Panc1 (cell line): ENCODE measurements at regions not wholly inside any gene's neighbourhood (a gene's known extent, or its start where the extent isn't known, plus 50 kb on each side); places are given as distances from the start of the nearest gene placed in this dataset.

Experiments
- ATAC-seq: fragments of 200-7000 bp; cut with Tn5 transposase; 2 replicates; pipeline ENCODE4 v1.9.1; 2020; ENCODE audit warnings: mild to moderate bottlenecking, moderate library complexity
- BruUV-seq: library from RNA; stranded (reverse); fragments of 400-500 nt; replicated peaks from 2 replicates; lab custom pipeline; 2021; lab: Mats Ljungman, UMichigan
- CTCF ChIA-PET: fragments of 300-600 bp; sonication (Branson Sonifier 250); formaldehyde crosslinking; loops from one replicate; lab custom pipeline; 2022; ENCODE audit warnings: antibody characterized with exemption; lab: Charles Lee
- POLR2A ChIA-PET: fragments of 300-600 bp; sonication (Branson Sonifier 250); formaldehyde crosslinking; loops from one replicate; lab custom pipeline; 2022; ENCODE audit warnings: antibody characterized with exemption; lab: Charles Lee
- DNase-seq: peaks from one replicate; pipeline ENCODE4 v3.0.0-alpha.2; 2010; ENCODE audit warnings: low read depth, low spot score
- H3K27ac ChIP-seq: 2 replicates; pipeline ENCODE4 v1.5.1; 2011; ENCODE audit warnings: mild to moderate bottlenecking, low read length, inconsistent platforms
- H3K27me3 ChIP-seq: fragments of 200-500 bp; sonication (Bioruptor generic); 2 replicates; pipeline ENCODE4 v1.6.0; 2014; ENCODE audit warnings: low read length, inconsistent platforms; ENCODE audit not compliant: control insufficient read depth, insufficient read depth
- H3K36me3 ChIP-seq: fragments of 200-500 bp; sonication (Bioruptor generic); 2 replicates; pipeline ENCODE4 v1.5.1; 2014; ENCODE audit warnings: inconsistent platforms, mild to moderate bottlenecking, low read length, moderate library complexity; ENCODE audit not compliant: control insufficient read depth, insufficient read depth
- H3K4me1 ChIP-seq: 2 replicates; pipeline ENCODE4 v1.5.1; 2011; ENCODE audit warnings: inconsistent platforms, mild to moderate bottlenecking, low read length, moderate library complexity; ENCODE audit not compliant: control insufficient read depth, insufficient read depth
- H3K4me3 ChIP-seq, 2 experiments: 2 replicates each; pipeline ENCODE4 v1.5.1; 2011 to 2012; ENCODE audit warnings: low read depth in 2 of 2, low read length in 2 of 2, mild to moderate bottlenecking in 2 of 2, inconsistent platforms in 1 of 2, moderate library complexity in 1 of 2
- H3K9me3 ChIP-seq: fragments of 200-500 bp; sonication (Bioruptor generic); 2 replicates; pipeline ENCODE4 v1.5.1; 2014; ENCODE audit warnings: low read depth, mild to moderate bottlenecking, inconsistent platforms, low read length, moderate library complexity; ENCODE audit not compliant: control insufficient read depth, insufficient read depth
- POLR2AphosphoS5 ChIP-seq: IDR thresholded peaks from 2 replicates; pipeline ENCODE4 v1.6.1; 2012; ENCODE audit warnings: mild to moderate bottlenecking, low read depth, low read length, moderate library complexity
- SIN3A ChIP-seq: IDR thresholded peaks from 2 replicates; pipeline ENCODE4 v1.6.1; 2012; ENCODE audit warnings: low read depth, mild to moderate bottlenecking, low read length, moderate library complexity, borderline replicate concordance; ENCODE audit not compliant: insufficient read depth
- TCF7L2 ChIP-seq: IDR thresholded peaks from 2 replicates; pipeline ENCODE4 v1.6.1; 2011; ENCODE audit warnings: mild to moderate bottlenecking, low read depth, low read length, inconsistent platforms
- in situ Hi-C: cut with HindIII; loops from 2 replicates; pipeline ENCODE4 v1.10.0; 2016; ENCODE audit warnings: low sequenced_read_pairs, low pct_unique_long_range_greater_than_20kb
- intact Hi-C: fragments of 100-400 bp; cut with micrococcal nuclease; formaldehyde crosslinking; loops from one replicate; pipeline ENCODE4 v1.10.0; 2022; ENCODE audit not compliant: unreplicated experiment
- TF ChIP-seq, protein P1 (sequence below), 2 experiments: IDR thresholded peaks; 2 replicates each; pipeline ENCODE4 v1.6.1; 2011 to 2012; ENCODE audit warnings: low read depth in 2 of 2, control low read depth in 1 of 2, low read length in 1 of 2, mild to moderate bottlenecking in 1 of 2, moderate library complexity in 1 of 2; ENCODE audit not compliant: insufficient read depth in 1 of 2
- TF ChIP-seq, protein P2 (sequence below): fragments of 450-650 bp; IDR thresholded peaks from 2 replicates; pipeline ENCODE4 v1.5.1; 2017; ENCODE audit warnings: mild to moderate bottlenecking

DNA sequence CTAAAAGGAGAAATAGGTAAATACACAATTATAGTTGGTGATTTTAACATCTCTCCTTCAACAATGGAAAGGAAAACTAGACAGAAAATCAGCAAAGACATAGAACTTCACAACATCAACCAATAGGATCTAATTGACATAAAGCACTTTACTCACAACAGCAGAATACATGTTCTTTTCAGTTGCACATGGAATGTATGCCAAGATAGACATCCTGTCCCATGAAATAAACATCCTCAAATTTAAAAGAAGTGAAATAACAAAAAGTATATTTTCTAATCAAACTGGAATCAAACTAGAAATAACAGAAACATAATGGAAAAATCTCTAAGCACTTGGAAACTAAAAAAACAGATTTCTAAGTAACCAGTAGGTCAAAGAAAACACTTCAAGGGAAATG is 296.2 kb upstream of the RGS6 start:
- intact Hi-C loops = no loop called here
- Histone ChIP-seq H3K4me3 (no peak overlapping the region), H3K9me3 (no peaks in the 10 kb centered on the region), H3K27me3 (no peaks in the 10 kb centered on the region), H3K36me3 (no peaks in the 10 kb centered on the region), H3K27ac (no peak overlapping the region), H3K4me1 (no peaks in the 10 kb centered on the region)
- ChIA-PET POLR2A (no interaction called here), CTCF (no interaction called here)
- BruUV-seq = no TSS peak
- in situ Hi-C loops = no loop called here
- DNase-seq (no peak), ATAC-seq (no peak)
- TF ChIP-seq SIN3A (no peak), POLR2AphosphoS5 (no peak), TCF7L2 (no peak)
- TF ChIP-seq, protein P1, sequence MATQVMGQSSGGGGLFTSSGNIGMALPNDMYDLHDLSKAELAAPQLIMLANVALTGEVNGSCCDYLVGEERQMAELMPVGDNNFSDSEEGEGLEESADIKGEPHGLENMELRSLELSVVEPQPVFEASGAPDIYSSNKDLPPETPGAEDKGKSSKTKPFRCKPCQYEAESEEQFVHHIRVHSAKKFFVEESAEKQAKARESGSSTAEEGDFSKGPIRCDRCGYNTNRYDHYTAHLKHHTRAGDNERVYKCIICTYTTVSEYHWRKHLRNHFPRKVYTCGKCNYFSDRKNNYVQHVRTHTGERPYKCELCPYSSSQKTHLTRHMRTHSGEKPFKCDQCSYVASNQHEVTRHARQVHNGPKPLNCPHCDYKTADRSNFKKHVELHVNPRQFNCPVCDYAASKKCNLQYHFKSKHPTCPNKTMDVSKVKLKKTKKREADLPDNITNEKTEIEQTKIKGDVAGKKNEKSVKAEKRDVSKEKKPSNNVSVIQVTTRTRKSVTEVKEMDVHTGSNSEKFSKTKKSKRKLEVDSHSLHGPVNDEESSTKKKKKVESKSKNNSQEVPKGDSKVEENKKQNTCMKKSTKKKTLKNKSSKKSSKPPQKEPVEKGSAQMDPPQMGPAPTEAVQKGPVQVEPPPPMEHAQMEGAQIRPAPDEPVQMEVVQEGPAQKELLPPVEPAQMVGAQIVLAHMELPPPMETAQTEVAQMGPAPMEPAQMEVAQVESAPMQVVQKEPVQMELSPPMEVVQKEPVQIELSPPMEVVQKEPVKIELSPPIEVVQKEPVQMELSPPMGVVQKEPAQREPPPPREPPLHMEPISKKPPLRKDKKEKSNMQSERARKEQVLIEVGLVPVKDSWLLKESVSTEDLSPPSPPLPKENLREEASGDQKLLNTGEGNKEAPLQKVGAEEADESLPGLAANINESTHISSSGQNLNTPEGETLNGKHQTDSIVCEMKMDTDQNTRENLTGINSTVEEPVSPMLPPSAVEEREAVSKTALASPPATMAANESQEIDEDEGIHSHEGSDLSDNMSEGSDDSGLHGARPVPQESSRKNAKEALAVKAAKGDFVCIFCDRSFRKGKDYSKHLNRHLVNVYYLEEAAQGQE (IDR thresholded peaks at IDR 0.05; ENCODE audit: insufficient read depth in 1 of 2, low read depth in 2 of 2, low read length in 1 of 2) = no peak
- TF ChIP-seq, protein P2, sequence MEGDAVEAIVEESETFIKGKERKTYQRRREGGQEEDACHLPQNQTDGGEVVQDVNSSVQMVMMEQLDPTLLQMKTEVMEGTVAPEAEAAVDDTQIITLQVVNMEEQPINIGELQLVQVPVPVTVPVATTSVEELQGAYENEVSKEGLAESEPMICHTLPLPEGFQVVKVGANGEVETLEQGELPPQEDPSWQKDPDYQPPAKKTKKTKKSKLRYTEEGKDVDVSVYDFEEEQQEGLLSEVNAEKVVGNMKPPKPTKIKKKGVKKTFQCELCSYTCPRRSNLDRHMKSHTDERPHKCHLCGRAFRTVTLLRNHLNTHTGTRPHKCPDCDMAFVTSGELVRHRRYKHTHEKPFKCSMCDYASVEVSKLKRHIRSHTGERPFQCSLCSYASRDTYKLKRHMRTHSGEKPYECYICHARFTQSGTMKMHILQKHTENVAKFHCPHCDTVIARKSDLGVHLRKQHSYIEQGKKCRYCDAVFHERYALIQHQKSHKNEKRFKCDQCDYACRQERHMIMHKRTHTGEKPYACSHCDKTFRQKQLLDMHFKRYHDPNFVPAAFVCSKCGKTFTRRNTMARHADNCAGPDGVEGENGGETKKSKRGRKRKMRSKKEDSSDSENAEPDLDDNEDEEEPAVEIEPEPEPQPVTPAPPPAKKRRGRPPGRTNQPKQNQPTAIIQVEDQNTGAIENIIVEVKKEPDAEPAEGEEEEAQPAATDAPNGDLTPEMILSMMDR = no peak

- intact Hi-C loops = no loop called here
- H3K4me3 ChIP-seq = no peak overlapping the region
- no peaks in the 10 kb centered on the region for H3K9me3 ChIP-seq
- no peaks in the 10 kb centered on the region for H3K27me3 ChIP-seq
- no peaks in the 10 kb centered on the region for H3K36me3 ChIP-seq
- ChIA-PET CTCF (no interaction called here), POLR2A (interaction anchor here (0.7 kb wide), 1 partner anchor 9 kb away, joined by 3 read pairs; no protein-coding TSS in a partner anchor)
- ATAC-seq = no peak
- in situ Hi-C loops = no loop called here
- no peak for DNase-seq
- H3K27ac ChIP-seq = no peak overlapping the region
- TF ChIP-seq, protein P2 = no peak
- TF ChIP-seq, protein P1 (IDR thresholded peaks at IDR 0.05; ENCODE audit: insufficient read depth in 1 of 2, low read depth in 2 of 2, low read length in 1 of 2) = no peak
- no peak for TF ChIP-seq TCF7L2
- no peak for TF ChIP-seq SIN3A
- TF ChIP-seq POLR2AphosphoS5 = no peak
- H3K4me1 ChIP-seq = no peaks in the 10 kb centered on the region
- BruUV-seq = no TSS peak
Observed at GRCh38 chr14:71636820-71637471, 295.3 kb upstream of the RGS6 start.
